BJ (cell line): ENCODE measurements at regions not wholly inside any gene's neighbourhood (a gene's known extent, or its start where the extent isn't known, plus 50 kb on each side); places are given as distances from the start of the nearest gene placed in this dataset.
"Not testable (repeated sequence)": the region's sequence is repeated elsewhere in the genome, so short reads cannot be mapped to it uniquely, and the experiment has no call there.

Experiments
- CTCF ChIA-PET: fragments of 350-600 bp; formaldehyde crosslinking; extraction: SDS; loops from one replicate; lab custom pipeline; 2021; ENCODE audit warnings: antibody characterized with exemption, inconsistent platforms; lab: Yijun Ruan, JAX
- POLR2A ChIA-PET: fragments of 300-600 bp; sonication (Branson Sonifier 250); formaldehyde crosslinking; extraction: SDS; loops from one replicate; lab custom pipeline; 2021; ENCODE audit warnings: antibody characterized with exemption; lab: Charles Lee
- DNase-seq: peaks from one replicate; pipeline ENCODE4 v3.0.0-alpha.2; 2011; ENCODE audit warnings: low read depth
- H3K27me3 ChIP-seq: 2 replicates; pipeline ENCODE4 v1.6.0; 2011; ENCODE audit warnings: low read length; ENCODE audit not compliant: control insufficient read depth, insufficient read depth
- H3K36me3 ChIP-seq: 2 replicates; pipeline ENCODE4 v1.5.1; 2011; ENCODE audit warnings: low read length; ENCODE audit not compliant: control insufficient read depth, insufficient read depth
- H3K4me3 ChIP-seq: 2 replicates; pipeline ENCODE4 v1.5.1; 2011; ENCODE audit warnings: low read depth, mild to moderate bottlenecking, control low read depth, low read length
- TF ChIP-seq, protein P1 (sequence below): IDR thresholded peaks from 2 replicates; pipeline ENCODE4 v1.5.1; 2011; ENCODE audit warnings: low read depth, mild to moderate bottlenecking, control low read depth, inconsistent platforms, low read length, moderate library complexity; ENCODE audit not compliant: insufficient read depth

DNA sequence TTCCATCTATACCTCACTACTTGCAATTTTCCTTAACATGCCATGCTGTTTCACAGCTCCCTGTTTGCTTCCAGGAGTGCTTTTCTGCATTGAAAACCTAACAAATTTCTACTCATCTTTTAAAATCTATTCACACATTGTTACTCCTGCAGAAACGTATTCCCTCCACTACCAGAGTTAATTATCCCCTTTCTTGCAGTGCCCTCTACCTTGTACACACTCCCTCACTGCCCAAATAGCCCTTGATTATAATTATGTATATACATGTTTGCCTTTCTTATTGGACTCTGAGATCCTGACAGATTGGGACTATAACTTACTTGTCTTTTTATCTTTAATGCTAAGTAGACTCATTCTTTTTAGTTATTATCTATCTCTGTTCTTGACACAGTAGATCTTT lies 325.0 kb downstream of the OXSM start:
- ChIA-PET CTCF (no interaction called here), POLR2A (no interaction called here)
- TF ChIP-seq, protein P1, sequence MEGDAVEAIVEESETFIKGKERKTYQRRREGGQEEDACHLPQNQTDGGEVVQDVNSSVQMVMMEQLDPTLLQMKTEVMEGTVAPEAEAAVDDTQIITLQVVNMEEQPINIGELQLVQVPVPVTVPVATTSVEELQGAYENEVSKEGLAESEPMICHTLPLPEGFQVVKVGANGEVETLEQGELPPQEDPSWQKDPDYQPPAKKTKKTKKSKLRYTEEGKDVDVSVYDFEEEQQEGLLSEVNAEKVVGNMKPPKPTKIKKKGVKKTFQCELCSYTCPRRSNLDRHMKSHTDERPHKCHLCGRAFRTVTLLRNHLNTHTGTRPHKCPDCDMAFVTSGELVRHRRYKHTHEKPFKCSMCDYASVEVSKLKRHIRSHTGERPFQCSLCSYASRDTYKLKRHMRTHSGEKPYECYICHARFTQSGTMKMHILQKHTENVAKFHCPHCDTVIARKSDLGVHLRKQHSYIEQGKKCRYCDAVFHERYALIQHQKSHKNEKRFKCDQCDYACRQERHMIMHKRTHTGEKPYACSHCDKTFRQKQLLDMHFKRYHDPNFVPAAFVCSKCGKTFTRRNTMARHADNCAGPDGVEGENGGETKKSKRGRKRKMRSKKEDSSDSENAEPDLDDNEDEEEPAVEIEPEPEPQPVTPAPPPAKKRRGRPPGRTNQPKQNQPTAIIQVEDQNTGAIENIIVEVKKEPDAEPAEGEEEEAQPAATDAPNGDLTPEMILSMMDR = no peak

DNA sequence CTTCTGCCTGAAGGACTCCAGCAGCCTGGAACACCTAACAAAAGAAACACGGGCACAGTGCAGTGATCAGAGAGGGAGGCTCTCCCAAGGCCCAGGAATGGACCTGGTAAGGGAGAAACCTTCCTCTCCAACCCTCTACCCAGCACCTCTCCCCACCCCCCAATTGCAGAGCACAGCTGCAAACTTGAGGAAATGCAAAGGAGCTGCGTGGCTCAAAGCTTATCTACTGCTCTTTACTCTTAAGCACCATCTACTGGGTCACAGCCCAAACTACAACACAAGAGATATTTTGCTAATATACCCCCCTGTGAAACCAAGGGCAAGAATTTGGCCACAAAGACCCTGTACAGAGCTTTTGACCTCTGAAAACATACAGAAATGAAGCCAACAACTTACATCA lies 328.3 kb downstream of the OXSM start:
- Histone ChIP-seq H3K36me3 (no peaks in the 10 kb centered on the region), H3K27me3 (no peaks in the 10 kb centered on the region), H3K4me3 (no peak overlapping the region)
- TF ChIP-seq, protein P1 = no peak
- no peak for DNase-seq
- CTCF ChIA-PET = no interaction called here
- POLR2A ChIA-PET = no interaction called here

More for the DNA sequence above, 325.0 kb downstream of the OXSM start:
- H3K36me3 ChIP-seq = no peaks in the 10 kb centered on the region
- H3K4me3 ChIP-seq = no peak overlapping the region
- DNase-seq = no peak
- H3K27me3 ChIP-seq = no peaks in the 10 kb centered on the region

DNA sequence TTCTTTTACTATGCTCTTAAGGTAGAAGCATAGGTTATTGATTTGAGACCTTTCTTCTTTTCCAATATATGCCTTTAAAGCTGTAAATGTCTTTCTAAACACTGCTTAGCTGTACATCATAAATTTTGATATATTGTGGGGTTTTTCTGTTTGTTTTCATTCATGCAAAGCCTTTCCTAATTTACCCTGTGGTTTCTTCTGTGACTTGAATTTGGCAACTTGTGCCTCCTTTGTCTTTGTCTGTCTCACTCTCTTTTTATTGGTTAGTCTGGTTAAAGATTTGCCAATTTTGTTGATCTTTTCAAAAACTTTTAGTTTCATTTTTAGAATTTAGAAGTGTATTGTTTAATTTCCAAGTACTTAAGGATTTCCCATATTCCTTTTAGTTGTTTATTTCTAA lies 343.1 kb downstream of the OXSM start:
- H3K27me3 ChIP-seq = no peaks in the 10 kb centered on the region
- POLR2A ChIA-PET = no interaction called here

DNA sequence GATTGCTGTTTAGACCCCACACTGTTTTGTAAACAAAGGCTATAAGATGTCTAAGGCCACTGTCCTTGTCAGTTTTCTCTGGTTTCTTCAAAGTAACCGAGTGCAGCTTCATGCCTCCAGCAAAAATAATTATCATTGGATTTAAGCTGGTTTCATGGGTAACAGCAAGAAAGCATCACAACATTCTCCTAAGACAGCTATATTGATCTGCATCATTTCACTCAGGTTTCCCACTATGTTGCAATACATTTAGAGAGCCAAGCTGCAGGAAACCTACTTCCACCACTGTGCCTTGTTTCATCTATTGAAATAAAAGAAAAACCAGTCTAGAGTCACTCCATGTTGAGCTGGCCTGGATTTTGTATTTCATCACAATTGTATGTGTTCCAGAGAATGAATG lies 351.4 kb downstream of the OXSM start:
- TF ChIP-seq, protein P1 = no peak
- CTCF ChIA-PET = no interaction called here
- POLR2A ChIA-PET = no interaction called here
- no peak overlapping the region for H3K4me3 ChIP-seq
- DNase-seq = no peak
- H3K27me3 ChIP-seq = no peaks in the 10 kb centered on the region
- H3K36me3 ChIP-seq = no peaks in the 10 kb centered on the region

More for the DNA sequence above, 343.1 kb downstream of the OXSM start:
- no peak for DNase-seq
- Histone ChIP-seq H3K36me3 (no peaks in the 10 kb centered on the region), H3K4me3 (no peak overlapping the region)
- TF ChIP-seq, protein P1 = no peak
- CTCF ChIA-PET = no interaction called here

DNA sequence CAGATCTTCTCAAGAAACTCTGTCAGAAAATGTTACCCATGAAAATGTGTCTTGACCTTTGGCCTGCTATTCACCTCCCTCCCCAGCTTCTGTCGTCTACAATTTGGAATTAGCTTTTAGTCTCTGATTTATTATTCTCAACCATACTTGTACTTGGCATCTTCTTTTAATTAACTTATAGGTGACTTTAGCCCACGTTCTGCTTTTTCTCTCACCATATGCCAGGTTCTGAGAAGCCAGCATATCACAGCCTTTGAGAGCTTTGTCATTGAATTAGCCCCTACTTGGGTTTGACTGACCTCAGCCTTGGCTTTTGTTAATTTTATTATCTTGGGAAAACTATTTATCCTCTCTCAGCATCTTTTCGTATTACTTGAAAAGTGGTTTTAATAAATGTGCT lies 355.9 kb downstream of the OXSM start:
- POLR2A ChIA-PET = no interaction called here
- Histone ChIP-seq H3K4me3 (no peak overlapping the region), H3K36me3 (no peaks in the 10 kb centered on the region), H3K27me3 (no peaks in the 10 kb centered on the region)
- CTCF ChIA-PET = no interaction called here
- TF ChIP-seq, protein P1 = no peak
- no peak for DNase-seq

DNA sequence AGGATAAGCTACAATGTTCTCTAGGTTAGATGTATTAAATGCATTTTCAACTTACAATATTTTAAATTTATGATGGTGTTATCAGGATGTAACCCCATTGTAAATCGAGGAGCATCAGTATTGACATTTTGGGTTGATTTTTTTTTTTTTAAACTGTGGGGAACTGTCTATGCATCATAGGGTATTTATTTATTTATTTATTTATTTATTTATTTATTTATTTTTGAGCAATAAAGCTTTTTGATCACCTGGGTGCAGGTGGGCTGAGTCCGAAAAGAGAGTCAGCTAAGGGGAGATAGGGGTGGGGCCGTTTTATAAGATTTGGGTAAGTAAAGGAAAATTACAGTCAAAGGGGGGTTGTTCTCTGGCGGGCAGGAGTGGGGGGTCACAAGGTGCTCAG lies 367.5 kb downstream of the OXSM start:
- POLR2A ChIA-PET, H3K36me3 ChIP-seq, DNase-seq, H3K4me3 ChIP-seq, H3K27me3 ChIP-seq: not testable (repeated sequence)
- CTCF ChIA-PET = interaction anchor here (0.7 kb wide), 1 partner anchor 13 kb away, joined by 3 read pairs; no protein-coding TSS in a partner anchor
